ENCODE measurements at regions not wholly inside any gene's neighbourhood (a gene's known extent, or its start where the extent isn't known, plus 50 kb on each side); places are given as distances from the start of the nearest gene placed in this dataset.
"Not testable (repeated sequence)": the region's sequence is repeated elsewhere in the genome, so short reads cannot be mapped to it uniquely, and the experiment has no call there.

GRCh38 chr12:73699318-73699717 is 838.3 kb upstream of the ATXN7L3B start:
- no peak overlapping the region for H3K4me3 ChIP-seq (replicated peaks; ENCODE audit: low read depth, low read length)
- TF ChIP-seq CTCF (IDR thresholded peaks at IDR 0.05; ENCODE audit: low read depth, low read length, missing control alignments): no peak
- no peak for DNase-seq (ENCODE audit: extremely low read depth, low read depth)

DNA sequence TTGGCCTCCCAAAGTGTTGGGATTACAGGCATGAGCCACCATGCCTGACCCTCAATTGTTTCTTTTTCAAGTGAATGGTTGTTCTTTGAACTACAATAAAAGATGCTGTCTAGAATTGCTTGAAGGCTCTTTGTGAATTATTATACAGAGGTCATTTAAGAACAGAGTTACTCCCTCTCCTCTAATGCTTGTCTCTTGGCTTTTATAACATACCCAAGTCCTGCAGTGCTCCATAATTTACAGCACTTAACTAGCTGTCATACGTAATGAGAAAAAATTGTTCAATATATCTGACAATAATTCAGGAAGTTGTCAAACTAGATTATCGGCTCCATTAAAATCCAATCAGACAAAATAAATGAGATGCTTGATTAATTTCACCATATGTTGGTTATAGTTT is 823.0 kb upstream of the ATXN7L3B start:
- DNase-seq (ENCODE audit: extremely low read depth, low read depth): no peak
- H3K4me3 ChIP-seq (replicated peaks; ENCODE audit: low read depth, low read length): no peak overlapping the region
- TF ChIP-seq CTCF (IDR thresholded peaks at IDR 0.05; ENCODE audit: low read depth, low read length, missing control alignments): no peak

DNA sequence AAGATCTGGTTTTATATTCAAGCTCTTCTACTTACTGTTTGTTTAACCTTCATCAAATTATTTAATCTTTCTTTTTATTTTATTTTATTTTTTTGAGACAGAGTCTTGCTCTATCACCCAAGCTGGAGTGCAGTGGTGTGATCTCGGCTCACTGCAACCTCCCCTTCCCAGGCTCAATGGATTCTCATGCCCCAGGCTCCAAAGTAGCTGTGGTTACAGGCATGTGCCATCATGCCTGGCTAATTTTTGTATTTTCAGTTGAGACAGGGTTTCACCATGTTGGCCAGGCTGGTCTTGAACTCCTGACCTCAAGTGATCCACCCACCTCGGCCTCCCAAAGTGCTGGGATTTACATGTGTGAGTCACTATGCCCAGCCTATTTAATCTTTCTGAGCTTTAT is 821.5 kb upstream of the ATXN7L3B start:
- DNase-seq (ENCODE audit: extremely low read depth, low read depth); H3K4me3 ChIP-seq (replicated peaks; ENCODE audit: low read depth, low read length): not testable (repeated sequence)

- no peak for TF ChIP-seq CTCF (IDR thresholded peaks at IDR 0.05; ENCODE audit: low read depth, low read length, missing control alignments)
- DNase-seq (ENCODE audit: extremely low read depth, low read depth): no peak
- H3K4me3 ChIP-seq (replicated peaks; ENCODE audit: low read depth, low read length): no peak overlapping the region
Observed at GRCh38 chr12:73719223-73719622, 818.4 kb upstream of the ATXN7L3B start.

- DNase-seq (ENCODE audit: extremely low read depth, low read depth): no peak
- H3K4me3 ChIP-seq (replicated peaks; ENCODE audit: low read depth, low read length): no peak overlapping the region
- TF ChIP-seq CTCF (IDR thresholded peaks at IDR 0.05; ENCODE audit: low read depth, low read length, missing control alignments): no peak
Observed at GRCh38 chr12:73726881-73727280, 810.8 kb upstream of the ATXN7L3B start.

GRCh38 chr12:73731658-73732057 is 806.0 kb upstream of the ATXN7L3B start:
- TF ChIP-seq CTCF (IDR thresholded peaks at IDR 0.05; ENCODE audit: low read depth, low read length, missing control alignments): no peak
- no peak for DNase-seq (ENCODE audit: extremely low read depth, low read depth)
- H3K4me3 ChIP-seq (replicated peaks; ENCODE audit: low read depth, low read length): no peak overlapping the region

GRCh38 chr12:73769337-73769736 is 768.3 kb upstream of the ATXN7L3B start:
- TF ChIP-seq CTCF (IDR thresholded peaks at IDR 0.05; ENCODE audit: low read depth, low read length, missing control alignments): no peak
- no peak overlapping the region for H3K4me3 ChIP-seq (replicated peaks; ENCODE audit: low read depth, low read length)
- no peak for DNase-seq (ENCODE audit: extremely low read depth, low read depth)

Data from HFF-Myc (cell line).